ENCODE measurements at regions not wholly inside any gene's neighbourhood (a gene's known extent, or its start where the extent isn't known, plus 50 kb on each side); places are given as distances from the start of the nearest gene placed in this dataset.

DNA sequence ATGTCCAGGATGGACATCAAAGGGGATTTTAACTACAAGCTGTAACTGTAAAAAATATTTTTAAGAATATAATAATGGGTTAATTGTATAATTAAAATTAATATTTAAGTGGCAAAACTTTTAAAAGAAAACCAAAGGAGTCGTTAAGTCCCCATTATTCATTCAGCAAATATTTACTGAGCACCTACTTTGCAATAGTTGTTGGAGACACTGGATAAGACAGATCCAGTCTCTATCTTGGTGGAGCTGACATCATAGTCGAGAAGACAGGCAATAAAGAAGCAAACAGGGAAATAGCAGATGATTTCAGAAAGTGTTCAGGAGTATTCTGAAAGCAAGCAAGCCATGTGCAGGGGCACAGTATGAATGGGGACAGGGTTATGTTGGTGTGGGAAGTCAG lies 137.0 kb downstream of the CEBPB start:
- WGBS, result 85% methylated on average over 2 of the region's 2 CpGs
- H3K27me3 ChIP-seq, result no peaks in the 10 kb centered on the region
- intact Hi-C loops (cut with DNase I), result no loop called here

GRCh38 chr20:50328222-50328979 lies 137.8 kb downstream of the CEBPB start:
- Histone ChIP-seq H3K27ac (replicated peaks in 1 of 4) (no peak overlapping the region), H3K9me3 (no peaks in the 10 kb centered on the region), H3K4me3 (no peak overlapping the region), H3K27me3 (no peaks in the 10 kb centered on the region), H3K4me1 (peaks cover 0 to 2% (median 0%) of the 10 kb centered on the region in 4 donors), H3K36me3 (no peaks in the 10 kb centered on the region)
- intact Hi-C loops (cut with DNase I), result no loop called here
- no peak for DNase-seq (ENCODE audit: extremely low spot score)
- TF ChIP-seq POLR2A (IDR thresholded peaks at IDR 0.05; ENCODE audit: low read depth), result no peak
- 90% methylated on average over 6 of the region's 6 CpGs for WGBS

More for the DNA sequence above, 137.0 kb downstream of the CEBPB start:
- Histone ChIP-seq H3K4me3 (no peak overlapping the region), H3K4me1 (peaks cover 0 to under 1% (median 0%) of the 10 kb centered on the region in 4 donors), H3K27ac (replicated peaks in 1 of 4) (no peak overlapping the region), H3K9me3 (no peaks in the 10 kb centered on the region), H3K36me3 (no peaks in the 10 kb centered on the region)
- no peak for TF ChIP-seq POLR2AphosphoS5 (IDR thresholded peaks at IDR 0.05)
- TF ChIP-seq, protein P1, sequence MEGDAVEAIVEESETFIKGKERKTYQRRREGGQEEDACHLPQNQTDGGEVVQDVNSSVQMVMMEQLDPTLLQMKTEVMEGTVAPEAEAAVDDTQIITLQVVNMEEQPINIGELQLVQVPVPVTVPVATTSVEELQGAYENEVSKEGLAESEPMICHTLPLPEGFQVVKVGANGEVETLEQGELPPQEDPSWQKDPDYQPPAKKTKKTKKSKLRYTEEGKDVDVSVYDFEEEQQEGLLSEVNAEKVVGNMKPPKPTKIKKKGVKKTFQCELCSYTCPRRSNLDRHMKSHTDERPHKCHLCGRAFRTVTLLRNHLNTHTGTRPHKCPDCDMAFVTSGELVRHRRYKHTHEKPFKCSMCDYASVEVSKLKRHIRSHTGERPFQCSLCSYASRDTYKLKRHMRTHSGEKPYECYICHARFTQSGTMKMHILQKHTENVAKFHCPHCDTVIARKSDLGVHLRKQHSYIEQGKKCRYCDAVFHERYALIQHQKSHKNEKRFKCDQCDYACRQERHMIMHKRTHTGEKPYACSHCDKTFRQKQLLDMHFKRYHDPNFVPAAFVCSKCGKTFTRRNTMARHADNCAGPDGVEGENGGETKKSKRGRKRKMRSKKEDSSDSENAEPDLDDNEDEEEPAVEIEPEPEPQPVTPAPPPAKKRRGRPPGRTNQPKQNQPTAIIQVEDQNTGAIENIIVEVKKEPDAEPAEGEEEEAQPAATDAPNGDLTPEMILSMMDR (IDR thresholded peaks at IDR 0.05), result no peak
- no peak for TF ChIP-seq POLR2A (IDR thresholded peaks at IDR 0.05; ENCODE audit: low read depth)
- TF ChIP-seq EP300 (IDR thresholded peaks at IDR 0.05), result no peak
- no peak for DNase-seq (ENCODE audit: extremely low spot score)

GRCh38 chr20:50328996-50329898 lies 138.6 kb downstream of the CEBPB start:
- peaks cover 0 to 5% (median 0%) of the 10 kb centered on the region in 4 donors for H3K4me1 ChIP-seq
- H3K4me3 ChIP-seq, result no peak overlapping the region
- H3K9me3 ChIP-seq, result no peaks in the 10 kb centered on the region
- H3K27me3 ChIP-seq, result no peaks in the 10 kb centered on the region
- no peaks in the 10 kb centered on the region for H3K36me3 ChIP-seq
- 96% methylated on average over 4 of the region's 4 CpGs for WGBS
- TF ChIP-seq, protein P1 (IDR thresholded peaks at IDR 0.05), result no peak
- TF ChIP-seq EP300 (IDR thresholded peaks at IDR 0.05) (no peak), POLR2A (IDR thresholded peaks at IDR 0.05; ENCODE audit: low read depth) (no peak), POLR2AphosphoS5 (IDR thresholded peaks at IDR 0.05) (no peak)
- no peak overlapping the region for H3K27ac ChIP-seq (replicated peaks in 1 of 4)
- intact Hi-C loops (cut with DNase I), result no loop called here
- DNase-seq (ENCODE audit: extremely low spot score), result no peak

- peaks cover 0 to 5% (median 0%) of the 10 kb centered on the region in 4 donors for H3K4me1 ChIP-seq
- no peak for DNase-seq (ENCODE audit: extremely low spot score)
- intact Hi-C loops (cut with DNase I), result no loop called here
- TF ChIP-seq EP300 (IDR thresholded peaks at IDR 0.05), result no peak
- TF ChIP-seq POLR2A (IDR thresholded peaks at IDR 0.05; ENCODE audit: low read depth), result no peak
- TF ChIP-seq, protein P1 (IDR thresholded peaks at IDR 0.05), result no peak
- TF ChIP-seq POLR2AphosphoS5 (IDR thresholded peaks at IDR 0.05), result no peak
- no peaks in the 10 kb centered on the region for H3K36me3 ChIP-seq
- WGBS, result 91% methylated on average over 3 of the region's 3 CpGs
- no peak overlapping the region for H3K4me3 ChIP-seq
- H3K9me3 ChIP-seq, result no peaks in the 10 kb centered on the region
- H3K27ac ChIP-seq (replicated peaks in 1 of 4), result no peak overlapping the region
- H3K27me3 ChIP-seq, result no peaks in the 10 kb centered on the region
Measured at GRCh38 chr20:50329981-50330503, 139.4 kb downstream of the CEBPB start.

All from esophagus muscularis mucosa (tissue), 4 donors.